Activated naive CD8-positive, alpha-beta T cell treated with anti-CD3 and anti-CD28 coated beads for 36 hours (primary cell): ENCODE measurements at regions not wholly inside any gene's neighbourhood (a gene's known extent, or its start where the extent isn't known, plus 50 kb on each side); places are given as distances from the start of the nearest gene placed in this dataset.
"Not testable (repeated sequence)": the region's sequence is repeated elsewhere in the genome, so short reads cannot be mapped to it uniquely, and the experiment has no call there.

ENCODE experiments used
- DNase-seq: peaks from one replicate; pipeline ENCODE4 v3.0.0; 2021
- H3K27ac Mint-ChIP-seq: one replicate; pipeline ENCODE4 v1.8.0; 2022; ENCODE audit warnings: mild to moderate bottlenecking, moderate library complexity, mixed read lengths
- H3K27me3 Mint-ChIP-seq: one replicate; pipeline ENCODE4 v1.8.0; 2022; ENCODE audit warnings: mild to moderate bottlenecking, mixed read lengths
- H3K36me3 Mint-ChIP-seq: one replicate; pipeline ENCODE4 v1.8.0; 2021; ENCODE audit warnings: mild to moderate bottlenecking, mixed read lengths
- H3K4me1 Mint-ChIP-seq: one replicate; pipeline ENCODE4 v1.8.0; 2021; ENCODE audit warnings: mixed read lengths
- H3K4me3 Mint-ChIP-seq: one replicate; pipeline ENCODE4 v1.8.0; 2022; ENCODE audit warnings: mild to moderate bottlenecking, moderate library complexity, mixed read lengths
- H3K9me3 Mint-ChIP-seq: one replicate; pipeline ENCODE4 v1.8.0; 2022; ENCODE audit warnings: mixed read lengths

DNA sequence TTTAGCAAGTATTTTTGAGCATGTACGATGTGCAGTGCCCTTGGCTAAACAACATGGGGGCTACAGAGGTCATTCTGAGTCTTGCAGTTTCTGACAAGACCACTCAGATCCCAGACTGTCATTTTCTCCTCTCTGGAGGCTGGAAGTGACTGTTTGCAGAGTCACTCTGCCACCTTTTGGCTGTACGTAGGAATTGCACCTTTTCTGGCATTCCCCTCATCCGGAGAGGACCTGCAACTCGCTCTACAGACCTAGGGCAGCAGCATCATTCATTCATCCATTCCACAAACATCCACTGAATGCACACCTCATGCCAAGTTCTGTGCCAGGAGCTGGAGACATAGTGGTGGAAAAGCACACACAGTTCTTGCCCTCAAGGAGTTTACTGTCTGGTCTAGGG lies 160.4 kb upstream of the GPR101 start:
- Mint-ChIP-seq H3K9me3 (no peaks in the 10 kb centered on the region), H3K4me1 (no peaks in the 10 kb centered on the region), H3K36me3 (no peaks in the 10 kb centered on the region), H3K4me3 (no peak overlapping the region), H3K27ac (no peak overlapping the region), H3K27me3 (no peaks in the 10 kb centered on the region)
- DNase-seq: peak; percentile 4

DNA sequence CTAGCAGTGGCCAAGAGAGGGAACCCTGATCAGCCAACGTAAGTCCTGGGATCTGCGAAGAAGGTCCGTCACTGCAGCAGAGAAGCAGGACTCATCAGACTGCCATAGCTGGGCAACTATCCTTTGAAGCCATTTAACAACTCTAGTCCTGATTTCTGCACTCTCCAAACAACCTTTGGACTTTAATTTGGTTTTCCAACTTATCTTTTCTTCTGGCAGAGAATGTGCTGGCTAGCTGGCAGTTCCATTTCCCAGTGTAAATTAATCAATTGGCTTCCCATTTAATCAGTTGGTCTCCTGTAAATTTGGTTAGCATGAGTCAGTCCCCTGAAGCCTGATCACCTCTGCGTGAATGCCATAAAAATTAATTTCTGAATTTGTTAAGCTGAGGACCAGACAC lies 153.7 kb upstream of the GPR101 start:
- H3K4me3 Mint-ChIP-seq: no peak overlapping the region
- no peaks in the 10 kb centered on the region for H3K27me3 Mint-ChIP-seq
- DNase-seq: no peak
- no peaks in the 10 kb centered on the region for H3K9me3 Mint-ChIP-seq
- no peaks in the 10 kb centered on the region for H3K4me1 Mint-ChIP-seq
- no peaks in the 10 kb centered on the region for H3K36me3 Mint-ChIP-seq
- no peak overlapping the region for H3K27ac Mint-ChIP-seq

DNA sequence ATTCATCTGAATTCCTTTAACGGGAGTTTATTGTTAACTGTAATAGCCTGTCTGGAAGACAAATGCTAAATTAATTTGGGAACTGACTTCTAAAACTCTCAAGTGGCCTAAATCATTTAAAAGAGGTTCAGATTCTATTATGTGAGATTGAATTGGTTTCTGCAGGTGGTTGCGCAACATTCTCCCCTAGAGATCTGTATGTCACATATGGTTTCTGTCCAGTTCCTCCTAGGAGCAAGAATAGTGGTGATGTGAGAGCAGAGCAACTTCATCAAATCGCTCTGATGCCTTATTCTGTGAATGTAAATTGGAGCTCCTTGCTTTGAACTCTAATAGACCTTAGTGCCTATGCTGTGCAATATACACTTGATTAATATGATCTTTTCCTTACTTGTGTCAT lies 144.6 kb upstream of the GPR101 start:
- Mint-ChIP-seq H3K4me3 (no peak overlapping the region), H3K9me3 (peaks cover 1% of the 10 kb centered on the region), H3K36me3 (no peaks in the 10 kb centered on the region), H3K4me1 (no peaks in the 10 kb centered on the region), H3K27ac (no peak overlapping the region), H3K27me3 (no peaks in the 10 kb centered on the region)
- DNase-seq: no peak

DNA sequence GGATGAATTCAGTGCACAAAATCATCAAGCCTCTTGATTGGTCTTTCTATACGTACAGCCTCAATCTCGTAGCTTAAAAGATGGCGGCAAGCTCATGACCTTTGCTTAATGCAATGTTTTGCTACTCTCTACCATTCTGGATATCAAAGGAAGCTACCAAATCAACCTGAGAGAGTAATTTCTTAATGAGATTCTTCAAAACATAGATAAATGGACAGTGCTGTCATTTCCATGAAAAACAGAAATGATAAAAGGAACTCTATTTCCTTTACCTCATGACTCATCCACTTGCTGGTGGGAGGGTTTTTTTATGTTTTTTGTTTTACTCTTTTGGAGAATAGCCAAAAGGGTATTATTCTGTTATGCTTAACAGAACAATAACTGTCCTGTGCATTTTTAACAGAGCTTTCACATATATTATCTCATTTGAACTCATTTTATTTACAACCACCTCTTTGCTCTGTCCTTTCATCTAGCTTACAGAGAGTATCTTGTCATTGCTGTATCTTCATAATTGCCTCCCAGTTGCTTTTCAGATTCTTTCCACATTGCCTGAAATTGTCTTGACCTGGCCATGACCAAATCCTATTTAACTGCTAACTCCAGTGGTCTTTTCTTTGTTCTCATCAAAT lies 138.6 kb upstream of the GPR101 start:
- H3K27me3 Mint-ChIP-seq: no peaks in the 10 kb centered on the region
- no peak for DNase-seq
- no peaks in the 10 kb centered on the region for H3K36me3 Mint-ChIP-seq
- H3K27ac Mint-ChIP-seq: no peak overlapping the region
- no peak overlapping the region for H3K4me3 Mint-ChIP-seq
- H3K9me3 Mint-ChIP-seq: peaks cover 1% of the 10 kb centered on the region
- H3K4me1 Mint-ChIP-seq: peaks cover 4% of the 10 kb centered on the region

DNA sequence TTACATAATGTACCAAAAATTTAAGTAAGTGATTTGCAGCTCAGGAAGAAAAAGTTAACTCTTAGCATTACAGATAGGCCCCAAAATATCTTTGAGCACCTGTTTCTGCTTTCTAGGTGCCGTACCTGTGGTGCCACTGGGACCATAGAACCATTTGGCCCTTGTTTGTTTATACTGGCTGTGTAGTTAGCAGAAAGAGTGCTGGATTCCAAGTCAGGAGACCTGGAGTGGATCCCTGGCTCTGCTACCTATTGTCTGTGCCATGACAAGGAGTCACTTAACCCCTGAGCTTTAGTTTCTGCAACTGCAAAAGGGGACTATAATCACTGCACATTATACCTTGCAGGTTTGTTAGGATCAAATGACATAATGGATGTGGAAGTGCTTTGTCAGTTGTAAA lies 137.8 kb upstream of the GPR101 start:
- no peak for DNase-seq
- no peaks in the 10 kb centered on the region for H3K27me3 Mint-ChIP-seq

DNA sequence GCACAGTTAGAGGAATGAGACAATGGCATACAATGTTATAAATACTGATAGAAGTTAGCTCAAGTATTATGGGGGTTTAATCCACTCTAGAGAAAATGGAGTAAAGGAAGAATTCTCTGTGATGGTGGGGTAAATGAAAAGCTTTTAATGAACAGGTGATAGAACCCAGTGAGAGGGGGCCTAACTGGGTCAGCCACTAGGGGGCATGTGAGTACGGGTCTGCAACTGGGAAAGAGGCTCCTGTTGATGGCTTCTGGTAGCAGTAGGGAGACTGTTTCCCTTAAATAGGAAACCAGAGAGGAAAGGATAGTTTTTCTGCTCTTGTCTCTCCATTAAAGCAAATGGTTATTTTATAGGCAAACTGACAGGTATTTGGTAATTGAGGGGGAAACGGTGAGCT lies 132.8 kb upstream of the GPR101 start:
- no peak overlapping the region for H3K27ac Mint-ChIP-seq
- H3K27me3 Mint-ChIP-seq: peaks cover 4% of the 10 kb centered on the region
- no peaks in the 10 kb centered on the region for H3K36me3 Mint-ChIP-seq
- H3K4me3 Mint-ChIP-seq: no peak overlapping the region
- peak; percentile 3 for DNase-seq
- H3K9me3 Mint-ChIP-seq: no peaks in the 10 kb centered on the region
- no peaks in the 10 kb centered on the region for H3K4me1 Mint-ChIP-seq

More for the DNA sequence above, 137.8 kb upstream of the GPR101 start:
- Mint-ChIP-seq H3K27ac (no peak overlapping the region), H3K4me3 (no peak overlapping the region), H3K9me3 (peaks cover 1% of the 10 kb centered on the region), H3K4me1 (peaks cover 4% of the 10 kb centered on the region), H3K36me3 (no peaks in the 10 kb centered on the region)

DNA sequence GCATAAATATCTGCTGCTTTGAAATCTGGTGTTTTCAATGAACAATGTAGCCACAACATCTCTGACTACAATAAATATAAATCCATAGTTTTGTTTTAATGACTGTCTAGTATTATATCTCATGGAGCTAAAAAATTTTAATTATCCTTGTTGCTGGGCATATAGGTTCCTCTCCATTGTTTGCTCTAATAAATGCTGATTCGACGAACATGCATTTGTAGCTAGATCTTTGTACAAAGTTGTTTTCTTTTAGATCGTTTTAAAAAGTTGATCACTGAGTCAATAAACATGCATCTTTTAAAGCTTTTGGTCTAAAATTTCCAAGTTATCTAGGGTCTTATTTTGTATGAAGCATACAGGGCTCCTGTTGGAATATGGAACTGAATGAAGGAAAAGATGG lies 130.5 kb upstream of the GPR101 start:
- H3K4me3 Mint-ChIP-seq: no peak overlapping the region
- H3K27me3 Mint-ChIP-seq: peaks cover 4% of the 10 kb centered on the region
- no peak overlapping the region for H3K27ac Mint-ChIP-seq
- H3K4me1 Mint-ChIP-seq: no peaks in the 10 kb centered on the region
- H3K36me3 Mint-ChIP-seq: no peaks in the 10 kb centered on the region
- DNase-seq: no peak
- no peaks in the 10 kb centered on the region for H3K9me3 Mint-ChIP-seq

DNA sequence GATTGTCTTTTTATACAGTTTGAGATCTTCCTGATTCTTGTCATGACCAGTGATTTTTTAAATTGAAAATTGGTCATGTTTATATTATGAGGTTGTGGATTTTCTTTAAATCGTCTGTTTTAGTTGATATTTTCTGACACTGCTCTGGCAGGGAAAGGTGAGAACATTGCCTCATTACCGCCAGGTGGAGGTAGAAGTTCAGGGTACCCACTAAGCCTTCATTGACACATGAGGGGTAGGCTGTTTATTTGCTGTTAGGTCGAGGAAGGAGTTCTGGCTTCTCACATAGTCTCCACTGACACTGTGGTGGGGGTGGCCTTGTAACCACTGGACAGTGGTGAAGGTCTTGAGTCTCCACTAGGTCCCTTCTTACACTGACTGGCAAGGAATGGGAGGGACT lies 117.6 kb upstream of the GPR101 start:
- Mint-ChIP-seq H3K27ac (no peak overlapping the region), H3K9me3 (peaks cover 1% of the 10 kb centered on the region), H3K4me1 (no peaks in the 10 kb centered on the region), H3K27me3 (peaks cover 20% of the 10 kb centered on the region), H3K4me3 (no peak overlapping the region), H3K36me3 (no peaks in the 10 kb centered on the region)
- no peak for DNase-seq

DNA sequence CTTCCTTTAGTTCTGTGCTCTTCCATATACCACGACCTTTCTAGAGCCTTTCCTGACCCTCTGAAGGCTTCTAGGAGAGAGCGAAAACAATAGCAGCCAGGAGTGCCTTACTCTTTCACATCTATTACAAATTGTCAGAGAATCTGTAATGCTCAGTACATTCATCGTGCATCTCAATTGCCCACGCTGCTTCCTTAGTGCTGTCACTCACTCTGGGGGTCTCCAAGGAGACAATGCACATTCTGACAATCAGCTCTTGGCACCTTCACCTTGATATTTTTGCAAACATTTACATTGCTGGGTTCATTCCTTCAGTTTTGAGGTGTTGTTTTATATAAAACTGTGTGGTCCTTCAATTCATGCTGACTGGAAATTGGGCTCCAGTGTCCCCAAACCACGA lies 110.1 kb upstream of the GPR101 start:
- H3K9me3 Mint-ChIP-seq: no peaks in the 10 kb centered on the region
- no peak for DNase-seq
- H3K4me3 Mint-ChIP-seq: no peak overlapping the region

DNA sequence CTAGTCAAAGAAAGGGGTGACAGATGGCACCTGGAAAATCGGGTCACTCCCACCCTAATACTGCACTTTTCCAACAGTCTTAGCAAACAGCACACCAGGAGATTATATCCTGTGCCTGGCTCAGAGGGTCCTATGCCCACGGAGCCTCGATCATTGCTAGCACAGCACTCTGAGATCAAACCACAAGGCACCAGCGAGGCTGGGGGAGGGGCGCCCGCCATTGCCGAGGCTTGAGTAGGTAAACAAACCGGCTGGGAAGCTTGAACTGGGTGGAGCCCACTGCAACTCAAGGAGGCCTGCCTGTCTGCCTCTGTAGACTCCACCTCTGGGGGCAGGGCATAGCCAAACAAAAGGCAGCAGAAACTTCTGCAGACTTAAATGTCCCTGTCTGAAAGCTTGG lies 88.9 kb upstream of the GPR101 start:
- not testable (repeated sequence) for H3K9me3 Mint-ChIP-seq, H3K27ac Mint-ChIP-seq, H3K36me3 Mint-ChIP-seq, H3K27me3 Mint-ChIP-seq, DNase-seq, H3K4me3 Mint-ChIP-seq, H3K4me1 Mint-ChIP-seq

More for the DNA sequence above, 110.1 kb upstream of the GPR101 start:
- H3K27me3 Mint-ChIP-seq: peaks cover 4% of the 10 kb centered on the region
- H3K4me1 Mint-ChIP-seq: no peaks in the 10 kb centered on the region
- H3K36me3 Mint-ChIP-seq: no peaks in the 10 kb centered on the region
- H3K27ac Mint-ChIP-seq: no peak overlapping the region

DNA sequence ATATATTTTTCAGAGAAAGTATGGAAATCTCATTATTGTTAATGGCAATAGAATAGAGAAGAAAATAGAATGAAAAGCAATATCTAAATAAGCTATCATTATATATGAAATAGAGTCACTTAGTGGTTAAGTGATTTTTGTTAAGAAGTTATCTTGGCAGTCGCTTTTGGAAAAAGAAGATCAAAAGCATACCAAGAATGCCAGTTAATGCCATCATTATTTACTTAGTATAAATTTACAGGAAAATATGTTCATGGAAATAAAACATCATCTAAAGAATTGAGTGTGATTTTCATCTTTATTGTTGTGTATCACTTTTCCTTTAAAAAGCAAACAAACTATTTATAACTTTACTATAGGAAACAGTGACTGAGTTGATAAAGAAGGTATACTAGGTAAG lies 85.3 kb upstream of the GPR101 start:
- no peak overlapping the region for H3K27ac Mint-ChIP-seq
- DNase-seq: no peak
- no peaks in the 10 kb centered on the region for H3K9me3 Mint-ChIP-seq
- H3K4me1 Mint-ChIP-seq: no peaks in the 10 kb centered on the region
- H3K36me3 Mint-ChIP-seq: no peaks in the 10 kb centered on the region
- H3K4me3 Mint-ChIP-seq: no peak overlapping the region
- peaks cover 8% of the 10 kb centered on the region for H3K27me3 Mint-ChIP-seq

DNA sequence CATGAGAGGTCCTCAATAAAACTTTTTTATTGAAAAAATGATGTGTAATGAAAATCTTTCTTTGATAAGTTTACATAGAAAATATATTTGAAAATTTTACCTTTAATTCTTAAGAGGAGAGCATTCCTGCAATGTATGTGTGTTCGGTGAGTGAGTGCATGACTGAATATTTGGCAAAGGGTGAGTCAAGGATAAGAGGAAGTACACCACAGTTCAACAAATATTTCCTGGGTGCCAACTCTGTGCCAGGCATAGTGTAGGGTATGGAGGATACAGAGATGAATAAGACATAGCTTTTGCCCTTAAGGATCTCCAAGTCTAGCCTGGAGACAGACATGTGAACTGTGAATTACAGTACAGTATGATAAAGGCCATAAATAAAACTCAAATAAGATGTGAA lies 84.7 kb upstream of the GPR101 start:
- Mint-ChIP-seq H3K9me3 (no peaks in the 10 kb centered on the region), H3K4me1 (no peaks in the 10 kb centered on the region), H3K36me3 (no peaks in the 10 kb centered on the region), H3K27ac (no peak overlapping the region), H3K27me3 (peaks cover 8% of the 10 kb centered on the region), H3K4me3 (no peak overlapping the region)
- no peak for DNase-seq

DNA sequence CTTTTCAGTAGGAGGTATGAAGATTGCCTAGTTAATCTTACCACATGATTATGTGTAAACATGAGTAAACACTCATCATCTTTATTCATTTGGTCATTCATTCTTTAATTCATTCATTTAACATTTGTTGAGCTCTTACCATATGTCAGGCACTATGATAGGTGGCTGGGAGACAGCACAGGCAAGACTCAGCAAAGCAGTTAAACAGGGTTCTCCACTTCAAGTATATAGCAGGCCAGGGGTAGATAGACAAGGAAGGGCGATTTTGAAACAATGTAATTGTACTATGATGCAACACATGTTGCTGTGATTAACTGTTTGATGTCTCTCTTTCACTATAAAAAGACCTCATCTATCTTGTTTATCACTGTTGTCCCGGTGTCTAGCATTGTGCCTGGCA lies 84.3 kb upstream of the GPR101 start:
- H3K9me3 Mint-ChIP-seq: no peaks in the 10 kb centered on the region
- no peak for DNase-seq
- no peaks in the 10 kb centered on the region for H3K4me1 Mint-ChIP-seq
- no peak overlapping the region for H3K27ac Mint-ChIP-seq
- no peak overlapping the region for H3K4me3 Mint-ChIP-seq
- H3K36me3 Mint-ChIP-seq: no peaks in the 10 kb centered on the region
- H3K27me3 Mint-ChIP-seq: peaks cover 8% of the 10 kb centered on the region

DNA sequence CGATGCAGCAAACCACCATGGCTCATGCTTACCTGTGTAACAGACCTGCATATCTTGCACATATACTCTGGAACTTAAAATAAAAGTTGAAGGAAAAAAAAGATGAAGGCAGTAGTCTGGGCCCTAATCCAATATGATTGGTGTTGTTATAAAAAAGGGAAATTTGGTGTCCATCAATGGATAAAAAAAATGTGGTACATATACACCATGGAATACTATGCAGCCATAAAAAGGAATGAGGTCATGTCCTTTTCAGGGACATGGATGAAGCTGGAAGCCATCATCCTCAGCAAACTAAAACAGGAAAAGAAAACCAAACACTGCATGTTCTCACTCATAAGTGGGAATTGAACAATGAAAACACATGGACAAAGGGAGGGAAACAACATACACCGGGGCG lies 74.1 kb upstream of the GPR101 start:
- not testable (repeated sequence) for H3K4me3 Mint-ChIP-seq, H3K9me3 Mint-ChIP-seq, H3K27ac Mint-ChIP-seq, DNase-seq, H3K4me1 Mint-ChIP-seq, H3K36me3 Mint-ChIP-seq
- peaks cover 11% of the 10 kb centered on the region for H3K27me3 Mint-ChIP-seq

DNA sequence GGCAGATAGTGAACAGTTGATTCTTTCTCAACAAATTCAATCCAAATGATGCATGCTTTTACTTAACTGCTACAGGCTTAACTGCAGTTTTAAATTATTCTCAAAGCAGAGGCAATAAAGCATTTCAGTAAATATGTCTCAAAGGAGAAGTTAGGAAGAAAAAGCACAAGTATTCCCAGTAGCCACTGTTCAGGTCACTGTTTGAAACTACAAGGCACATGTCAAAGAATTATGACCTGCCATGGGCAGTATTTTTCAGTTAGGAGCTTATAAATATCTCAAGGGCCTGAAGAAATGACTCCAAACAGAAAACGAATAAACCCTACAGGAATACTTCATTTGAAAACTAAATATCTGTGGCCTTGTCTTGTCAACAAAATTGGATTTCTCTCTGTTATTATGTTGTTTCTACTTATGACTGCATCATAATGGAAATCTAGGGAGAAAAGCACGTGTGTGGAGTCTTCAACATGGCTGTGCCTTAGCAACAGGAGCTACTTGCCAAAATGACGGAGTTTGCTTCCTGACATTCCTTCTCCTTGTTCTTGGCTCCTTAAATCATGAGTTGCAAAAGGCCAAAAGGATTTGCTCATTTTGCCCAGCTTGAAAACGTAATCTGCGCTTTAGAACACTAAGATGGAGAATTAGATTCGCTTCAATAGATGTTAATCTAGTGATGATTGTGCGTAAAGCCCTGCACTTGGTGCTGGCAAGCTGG lies 67.6 kb upstream of the GPR101 start:
- no peaks in the 10 kb centered on the region for H3K36me3 Mint-ChIP-seq
- no peak overlapping the region for H3K4me3 Mint-ChIP-seq
- DNase-seq: no peak
- H3K27ac Mint-ChIP-seq: no peak overlapping the region
- H3K4me1 Mint-ChIP-seq: no peaks in the 10 kb centered on the region
- H3K9me3 Mint-ChIP-seq: no peaks in the 10 kb centered on the region
- no peaks in the 10 kb centered on the region for H3K27me3 Mint-ChIP-seq
